C1 segment of cervical spinal cord (tissue), 14 donors: ENCODE measurements at regions not wholly inside any gene's neighbourhood (a gene's known extent, or its start where the extent isn't known, plus 50 kb on each side); places are given as distances from the start of the nearest gene placed in this dataset.

Source experiments
- DNase-seq, 14 donors: peaks; one replicate each; lab custom pipeline; 2025; lab: John Stamatoyannopoulos, UW

GRCh38 chr18:10301831-10302483 lies 152.5 kb upstream of the APCDD1 start:
- no peak for DNase-seq

DNA sequence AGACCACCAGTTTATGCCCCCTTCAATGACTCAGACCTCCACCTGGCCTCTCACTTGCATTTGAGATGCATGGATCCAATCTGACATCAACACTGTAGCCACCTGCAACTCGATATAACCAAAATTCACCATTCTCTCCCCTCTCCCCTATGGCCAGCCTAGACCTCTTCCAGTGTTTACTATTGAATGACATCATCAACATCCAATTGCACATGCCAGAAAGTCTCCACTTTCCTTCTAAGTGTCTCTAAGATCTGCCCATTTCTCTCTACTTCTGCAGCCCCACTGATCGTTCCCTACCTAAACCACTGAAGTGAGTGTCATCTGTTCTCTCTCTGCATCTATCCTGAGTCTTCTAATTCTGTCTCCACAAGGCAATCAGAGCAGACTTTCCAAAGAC lies 151.3 kb upstream of the APCDD1 start:
- DNase-seq = no peak

DNA sequence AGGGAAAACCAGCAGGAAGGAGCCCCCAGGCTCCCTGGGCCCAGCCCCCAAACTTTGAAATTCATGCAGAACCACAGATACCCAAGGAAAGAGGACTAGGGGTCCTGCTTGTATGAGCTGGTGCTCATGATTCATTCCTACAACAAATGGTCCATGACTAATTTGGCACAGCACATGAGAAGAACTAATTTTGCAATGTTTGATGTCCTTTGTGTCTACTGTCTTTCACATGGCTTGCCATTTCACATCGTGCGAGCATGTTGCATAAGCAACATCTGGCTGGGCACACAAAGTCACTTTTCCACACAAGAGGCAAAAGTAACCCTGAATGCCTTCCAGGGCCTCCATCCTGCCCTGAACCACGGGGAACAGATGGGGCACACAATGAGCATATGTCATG lies 149.6 kb upstream of the APCDD1 start:
- DNase-seq = no peak

DNA sequence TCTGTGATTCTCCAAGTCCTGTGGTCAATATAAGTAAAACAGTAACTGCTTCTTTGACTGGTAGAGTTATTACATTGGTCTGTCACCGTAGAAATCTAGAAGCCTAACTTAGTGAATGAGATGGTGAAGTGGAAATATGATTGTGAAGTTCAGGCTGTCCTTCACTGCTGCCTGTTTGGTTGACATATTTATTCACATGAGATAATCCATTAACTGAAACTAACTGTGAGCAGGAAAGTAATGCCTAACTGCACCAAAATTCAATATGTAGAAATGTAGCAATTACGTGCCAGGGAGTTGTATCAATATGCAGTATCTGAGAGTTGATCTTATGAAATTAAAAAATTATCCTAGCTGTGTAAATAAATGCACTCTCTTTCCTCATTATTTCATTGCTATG lies 147.7 kb upstream of the APCDD1 start:
- DNase-seq = no peak

- no peak for DNase-seq
Observed at GRCh38 chr18:10308154-10308553, 146.3 kb upstream of the APCDD1 start.

DNA sequence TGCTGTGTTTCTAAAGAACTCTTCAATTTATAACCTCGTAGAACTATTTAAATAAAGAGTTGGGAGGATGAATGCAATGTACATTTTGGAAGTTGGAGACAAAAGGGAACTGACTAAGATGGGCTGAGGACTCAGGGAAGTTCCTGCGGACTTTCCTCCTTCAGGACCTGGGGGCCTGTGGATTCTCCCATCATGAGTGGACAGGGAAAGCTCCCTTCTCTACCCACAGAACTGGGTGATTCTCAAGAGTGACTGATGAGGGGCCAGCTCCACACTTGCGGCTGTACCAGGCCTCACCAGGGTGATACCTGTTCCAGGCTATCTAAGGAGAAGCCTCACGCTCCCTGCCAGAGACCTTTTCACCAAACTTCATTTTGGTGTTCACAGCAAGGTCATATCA lies 143.8 kb upstream of the APCDD1 start:
- DNase-seq = no peak

GRCh38 chr18:10312326-10313015 lies 142.0 kb upstream of the APCDD1 start:
- no peak for DNase-seq

- no peak for DNase-seq
Observed at GRCh38 chr18:10313016-10313342, 141.5 kb upstream of the APCDD1 start.

DNA sequence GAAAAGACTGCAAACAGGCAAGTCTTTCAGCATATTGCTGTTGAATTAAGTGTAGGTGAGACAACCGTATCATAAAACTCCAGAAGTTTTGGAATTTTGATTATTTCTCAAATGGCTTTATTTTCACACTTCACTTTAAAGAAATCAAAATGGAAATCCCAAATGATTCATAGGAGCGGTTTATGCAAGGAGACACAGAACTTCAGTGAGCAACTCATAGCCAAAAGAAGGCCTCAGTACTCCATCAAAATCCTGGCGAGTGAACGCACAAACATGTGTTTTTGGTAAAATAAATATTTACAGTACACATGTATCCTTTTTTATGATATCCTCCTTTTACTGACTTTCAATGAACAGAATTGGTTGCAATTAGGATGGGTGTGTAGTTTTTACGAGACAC lies 140.4 kb upstream of the APCDD1 start:
- no peak for DNase-seq

DNA sequence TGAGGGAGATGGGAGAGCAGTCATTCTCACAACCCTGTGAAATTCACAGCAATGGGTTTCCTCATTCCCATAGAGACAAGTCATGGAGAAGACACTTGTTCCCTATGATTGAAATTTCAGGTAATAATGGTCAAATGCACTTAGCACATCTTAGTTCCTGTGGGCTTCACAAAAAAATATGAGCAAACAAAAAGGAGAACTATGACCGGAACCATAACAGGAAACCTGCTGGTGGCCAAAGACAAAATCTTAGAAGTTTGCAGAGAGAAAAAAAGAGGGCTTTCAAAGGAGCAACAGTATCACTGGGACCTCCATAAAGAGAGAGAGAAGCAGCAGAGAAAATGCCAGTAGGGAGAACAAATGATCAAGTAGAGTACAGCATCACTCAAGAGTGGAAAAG lies 138.9 kb upstream of the APCDD1 start:
- no peak for DNase-seq

DNA sequence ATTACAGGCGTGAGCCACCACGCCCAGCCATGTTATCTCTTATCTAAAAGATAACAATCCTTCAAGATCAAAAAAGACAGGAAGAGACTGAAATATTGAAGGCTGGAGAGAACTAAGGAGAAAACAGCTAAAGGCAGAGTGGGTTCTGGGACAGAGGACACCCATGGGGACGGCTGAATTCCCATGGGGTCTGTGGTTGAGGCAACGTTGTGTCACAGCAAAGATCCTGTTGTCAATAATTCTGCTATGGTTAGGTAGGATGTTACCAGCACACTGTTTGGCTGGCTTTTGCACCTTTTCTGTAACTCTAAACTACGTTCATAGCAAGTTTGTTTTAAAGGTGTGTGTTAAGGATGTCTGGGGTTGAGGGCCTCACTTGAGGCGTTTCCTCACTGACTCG lies 137.7 kb upstream of the APCDD1 start:
- DNase-seq = no peak

- DNase-seq = no peak
Observed at GRCh38 chr18:10317864-10318690, 136.4 kb upstream of the APCDD1 start.

DNA sequence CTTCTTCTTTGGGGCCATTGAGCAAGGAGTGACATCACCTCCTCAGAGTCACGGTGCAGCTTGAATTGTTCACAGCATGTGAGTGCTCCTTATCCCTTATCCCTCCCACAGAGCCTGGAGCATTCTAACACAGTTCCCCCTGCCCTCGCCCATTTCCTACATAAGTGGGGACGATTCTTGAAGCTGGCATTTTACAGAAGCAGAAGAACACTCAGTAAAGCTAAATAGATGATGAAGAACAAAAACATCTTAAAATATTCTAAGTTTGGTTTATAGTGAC lies 135.8 kb upstream of the APCDD1 start:
- no peak for DNase-seq

GRCh38 chr18:10319026-10319425 lies 135.4 kb upstream of the APCDD1 start:
- DNase-seq = no peak

- no peak for DNase-seq
Observed at GRCh38 chr18:10319914-10320600, 134.4 kb upstream of the APCDD1 start.

DNA sequence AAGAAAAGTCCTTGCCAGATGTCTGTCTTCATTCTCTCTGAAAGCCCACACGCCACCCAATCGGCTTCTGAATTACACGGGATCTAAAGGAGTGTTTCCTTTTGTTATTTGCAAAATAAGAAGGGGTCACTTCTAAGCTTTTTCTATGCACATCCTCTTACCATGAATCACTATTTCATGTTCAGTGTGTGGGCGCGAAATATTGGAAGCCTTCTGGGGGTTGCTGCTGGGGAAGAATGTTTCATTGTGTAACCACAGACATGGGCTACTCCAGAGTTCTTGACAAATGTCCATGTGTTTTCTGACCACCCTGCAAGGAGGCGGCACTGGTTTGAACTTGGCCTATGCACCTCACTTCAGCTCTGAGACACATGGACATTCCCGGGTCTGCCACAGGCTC lies 133.6 kb upstream of the APCDD1 start:
- no peak for DNase-seq

DNA sequence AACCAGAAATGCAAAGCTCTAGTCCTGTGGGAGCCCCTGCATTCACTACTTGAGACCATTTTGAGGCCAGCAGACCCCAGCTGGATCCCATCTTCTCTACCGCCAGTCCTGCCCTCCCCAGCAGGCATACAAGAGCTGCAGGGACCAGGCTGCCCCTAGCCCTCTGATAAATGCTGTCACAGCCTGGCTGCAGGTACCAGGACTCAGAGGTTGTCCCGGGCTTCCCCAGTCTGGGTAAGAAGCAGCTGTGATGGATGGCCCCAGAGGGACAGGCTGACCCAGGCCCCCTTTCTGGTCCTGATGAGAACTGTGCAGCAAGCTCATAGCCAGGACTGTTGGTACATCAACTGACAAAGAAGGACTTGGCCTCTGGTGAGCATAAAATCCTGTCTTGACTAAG lies 132.9 kb upstream of the APCDD1 start:
- no peak for DNase-seq

DNA sequence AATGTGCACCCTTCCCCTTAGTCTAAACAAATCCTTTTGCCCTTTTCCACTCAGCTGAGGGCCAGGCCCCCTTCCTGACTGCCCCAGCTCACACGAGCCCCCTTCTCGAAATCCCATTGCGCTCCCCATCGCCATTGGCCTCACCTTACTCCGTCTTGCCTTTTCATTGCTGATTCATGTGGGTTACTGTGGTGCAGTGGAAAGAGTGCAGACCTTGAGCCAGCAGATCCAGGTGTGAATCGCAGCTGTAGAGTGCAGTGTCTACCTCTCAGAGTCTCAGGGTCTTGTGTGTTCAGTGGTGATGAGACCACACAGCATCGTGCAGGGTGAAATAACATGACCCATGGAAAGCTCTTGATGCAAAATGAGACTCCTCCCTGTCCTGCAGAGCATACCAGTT lies 132.4 kb upstream of the APCDD1 start:
- no peak for DNase-seq

DNA sequence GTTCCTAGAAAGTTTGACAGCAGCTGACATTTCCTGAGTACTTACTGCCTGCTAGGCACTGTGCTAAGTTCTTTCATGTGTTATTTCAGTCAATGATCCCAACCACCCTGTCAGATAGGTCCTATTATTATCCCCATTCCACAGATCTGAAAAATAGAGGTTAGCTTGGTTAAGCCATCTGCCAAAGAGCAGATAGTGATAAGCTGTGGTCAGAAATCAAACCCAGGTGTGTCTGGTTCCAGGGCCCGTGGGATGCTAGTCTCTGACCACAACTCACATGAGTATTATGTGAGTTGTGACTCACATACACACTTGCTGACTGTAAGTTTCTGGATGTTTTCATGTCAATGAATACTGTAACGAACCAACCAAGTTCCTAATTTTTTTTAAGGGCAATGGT lies 132.0 kb upstream of the APCDD1 start:
- DNase-seq = no peak

- DNase-seq = no peak
Observed at GRCh38 chr18:10329101-10329500, 125.3 kb upstream of the APCDD1 start.

DNA sequence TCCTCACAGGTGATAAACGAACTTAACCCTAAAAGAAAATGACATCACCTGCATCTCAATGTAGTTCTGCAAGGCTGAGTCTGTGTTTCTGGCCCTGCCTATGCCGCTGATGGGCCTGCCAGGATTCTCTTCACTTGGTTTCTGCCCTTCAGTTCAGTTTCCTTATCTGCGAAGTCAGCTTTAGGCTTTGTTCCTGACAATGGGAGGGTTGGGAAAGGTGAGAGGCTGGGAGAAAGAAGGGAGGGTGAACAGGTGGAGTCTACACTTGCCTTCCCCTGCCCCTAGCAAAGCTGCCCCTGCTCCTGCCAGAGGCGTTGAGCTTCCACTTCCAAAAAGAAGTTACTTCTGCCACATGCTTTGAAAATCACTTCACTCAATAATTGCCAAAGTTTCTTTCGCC lies 124.0 kb upstream of the APCDD1 start:
- no peak for DNase-seq

DNA sequence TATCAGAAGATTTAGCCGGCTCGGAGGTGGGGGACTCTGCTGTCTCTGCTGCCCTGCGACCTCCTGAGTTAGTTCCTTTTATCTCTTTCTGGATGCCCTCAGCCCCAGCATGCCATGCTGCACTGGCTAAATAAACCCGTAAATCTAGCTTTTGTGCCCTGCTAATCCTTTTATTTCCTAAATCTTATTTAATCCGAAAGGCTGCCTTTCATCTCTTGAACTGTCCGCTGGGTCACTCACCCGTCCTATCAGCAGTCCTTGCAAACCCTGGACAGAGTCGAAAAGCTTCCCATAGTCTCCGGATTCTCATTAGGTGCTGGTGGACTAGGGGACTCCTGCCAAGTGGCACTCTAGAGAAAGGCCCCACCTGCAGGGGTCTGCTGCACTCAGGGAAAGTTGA lies 122.0 kb upstream of the APCDD1 start:
- no peak for DNase-seq
